HepG2 (cell line): ENCODE measurements at regions not wholly inside any gene's neighbourhood (a gene's known extent, or its start where the extent isn't known, plus 50 kb on each side); places are given as distances from the start of the nearest gene placed in this dataset.

ENCODE experiments used
- ATAC-seq: fragments of 200-7000 bp; cut with Tn5 transposase; 3 replicates; pipeline ENCODE4 v1.9.1; 2020; ENCODE audit warnings: mild to moderate bottlenecking, moderate library complexity
- BruUV-seq: library from RNA; stranded (reverse); fragments of 400-500 nt; replicated peaks from 2 replicates; lab custom pipeline; 2021; lab: Mats Ljungman, UMichigan
- CTCF ChIA-PET: fragments of 300-600 bp; formaldehyde crosslinking; extraction: SDS; loops from one replicate; lab custom pipeline; 2021; ENCODE audit warnings: low total read pairs, inconsistent platforms, low intra/inter-chr PET ratio; lab: Yijun Ruan, JAX
- POLR2A ChIA-PET: fragments of 350-600 bp; sonication (Branson Sonifier 250); formaldehyde crosslinking; loops from one replicate; lab custom pipeline; 2020; ENCODE audit warnings: antibody characterized with exemption, inconsistent platforms; lab: Yijun Ruan, JAX
- DNase-seq: peaks from one replicate; pipeline ENCODE4 v3.0.0-alpha.2; 2015; ENCODE audit warnings: low spot score
- FAIRE-seq: peaks from 3 replicates; lab custom pipeline; 2011; peaks lifted over from hg19 to GRCh38; lab: Jason Lieb, UNC
- H2AFZ ChIP-seq: one replicate; pipeline ENCODE4 v1.6.1; 2011; ENCODE audit warnings: low read length, inconsistent platforms
- H3K27ac ChIP-seq: fragments of 300-600 bp; 3 replicates; pipeline ENCODE4 v1.8.0; 2011; ENCODE audit warnings: mixed run types, mild to moderate bottlenecking, mixed read lengths, low read length, inconsistent platforms; ENCODE audit not compliant: insufficient read depth; ENCODE audit errors: extremely low read length
- H3K27me3 ChIP-seq, 2 experiments: fragments of 200-600 bp in 1 of 2; 2 replicates in 1 of 2; 3 replicates in 1 of 2; pipeline versions ENCODE4 v1.6.0 to v1.8.0; 2011; ENCODE audit warnings: low read length in 2 of 2, mild to moderate bottlenecking in 2 of 2, moderate library complexity in 2 of 2, inconsistent platforms in 1 of 2; ENCODE audit not compliant: insufficient read depth in 2 of 2, control insufficient read depth in 1 of 2
- H3K36me3 ChIP-seq, 2 experiments: fragments of 200-600 bp in 1 of 2; replicated peaks in 1 of 2; 2 replicates in 1 of 2; 3 replicates in 1 of 2; pipeline versions ENCODE4 v1.5.1 to v1.8.0; 2011; ENCODE audit warnings: low read length in 2 of 2, inconsistent platforms in 1 of 2; ENCODE audit not compliant: insufficient read depth in 2 of 2, control insufficient read depth in 1 of 2
- H3K4me1 ChIP-seq: 2 replicates; pipeline ENCODE4 v1.5.1; 2012; ENCODE audit warnings: low read length, inconsistent platforms; ENCODE audit not compliant: insufficient read depth
- H3K4me2 ChIP-seq: 2 replicates; pipeline ENCODE4 v1.6.0; 2011; ENCODE audit warnings: low read depth, low read length, inconsistent platforms
- H3K4me3 ChIP-seq, 3 experiments: fragments of 200-600 bp in 1 of 3; sonication (generic), shearing (Covaris generic) in 1 of 3; replicated peaks in 1 of 3; 2 replicates each; pipeline ENCODE4 v1.5.1; 2011 to 2016; ENCODE audit warnings: low read length in 3 of 3, inconsistent platforms in 2 of 3, low read depth in 2 of 3, mild to moderate bottlenecking in 2 of 3, control low read depth in 1 of 3, mixed read lengths in 1 of 3; ENCODE audit not compliant: insufficient read depth in 1 of 3
- H3K79me2 ChIP-seq: one replicate; pipeline ENCODE4 v1.6.1; 2011; ENCODE audit warnings: low read length, inconsistent platforms; ENCODE audit not compliant: insufficient read depth
- H3K9ac ChIP-seq: 2 replicates; pipeline ENCODE4 v1.6.0; 2011; ENCODE audit warnings: mild to moderate bottlenecking, low read depth, low read length, inconsistent platforms; ENCODE audit not compliant: insufficient read depth
- H3K9me3 ChIP-seq: 2 replicates; pipeline ENCODE4 v1.5.1; 2012; ENCODE audit warnings: mild to moderate bottlenecking, low read length
- H4K20me1 ChIP-seq: 2 replicates; pipeline ENCODE4 v1.6.0; 2011; ENCODE audit warnings: inconsistent platforms, mild to moderate bottlenecking, low read length, moderate library complexity; ENCODE audit not compliant: insufficient read depth
- ATM ChIP-seq: fragments of 450-650 bp; IDR thresholded peaks from 2 replicates; pipeline ENCODE4 v1.7.1; 2017; ENCODE audit warnings: mild to moderate bottlenecking, borderline replicate concordance
- CREB1 ChIP-seq, 2 experiments: fragments of 450-650 bp in 1 of 2; IDR thresholded peaks; 2 replicates each; pipeline ENCODE4 v1.6.1; 2016 to 2017; ENCODE audit warnings: control low read depth in 1 of 2, mild to moderate bottlenecking in 1 of 2, missing compliant biosample characterization in 1 of 2, missing genetic modification characterization in 1 of 2
- ONECUT2 ChIP-seq: sonication (generic); formaldehyde crosslinking; IDR thresholded peaks from 2 replicates; pipeline ENCODE4 v1.4.0; 2020; ENCODE audit warnings: missing genetic modification reagents
- SMC3 ChIP-seq: IDR thresholded peaks from 2 replicates; pipeline ENCODE4 v1.6.1; 2011; ENCODE audit warnings: low read length, improper control_type of control experiment
- ZFP36L2 ChIP-seq: sonication (generic); formaldehyde crosslinking; IDR thresholded peaks from 2 replicates; pipeline ENCODE4 v1.4.0; 2020; ENCODE audit warnings: missing genetic modification reagents
- ZFX ChIP-seq: sonication (generic); formaldehyde crosslinking; IDR thresholded peaks from 2 replicates; pipeline ENCODE4 v1.4.0; 2020; ENCODE audit warnings: mild to moderate bottlenecking, low read depth, missing genetic modification reagents, moderate library complexity
- ZNF513 ChIP-seq: sonication (generic); formaldehyde crosslinking; conservative IDR thresholded peaks from 2 replicates; pipeline ENCODE4 v1.5.0; 2020; ENCODE audit warnings: missing genetic modification reagents
- ZNF543 ChIP-seq: sonication (generic); formaldehyde crosslinking; IDR thresholded peaks from 2 replicates; pipeline ENCODE4 v1.4.0; 2020; ENCODE audit warnings: mild to moderate bottlenecking, missing genetic modification reagents
- ZNF558 ChIP-seq: sonication (generic); formaldehyde crosslinking; IDR thresholded peaks from 2 replicates; pipeline ENCODE4 v1.9.0; 2022; ENCODE audit warnings: mild to moderate bottlenecking, missing genetic modification reagents, borderline replicate concordance
- ZSCAN25 ChIP-seq: sonication (generic); formaldehyde crosslinking; IDR thresholded peaks from 2 replicates; pipeline ENCODE4 v1.8.0; 2022; ENCODE audit warnings: mild to moderate bottlenecking, missing genetic modification reagents
- WGBS: methylation state at CpG from one replicate; pipeline ENCODE4 v1.1.6; 2017; ENCODE audit warnings: low lambda C conversion rate; 5-methylcytosine and 5-hydroxymethylcytosine counted together
- in situ Hi-C: cut with HindIII; loops from 2 replicates; pipeline ENCODE4 v1.10.0; 2017; ENCODE audit warnings: low pct_unique_long_range_greater_than_20kb; ENCODE audit not compliant: extremely low pct_ligation_motif_present
- intact Hi-C: fragments of 100-400 bp; cut with micrococcal nuclease; formaldehyde crosslinking; loops from one replicate; pipeline ENCODE4 v1.10.0; 2022; ENCODE audit not compliant: unreplicated experiment
- TF ChIP-seq, protein P1 (sequence below): sonication (generic); formaldehyde crosslinking; IDR thresholded peaks from 2 replicates; pipeline ENCODE4 v1.4.0; 2020; ENCODE audit warnings: low read depth, mild to moderate bottlenecking, missing genetic modification reagents
- TF ChIP-seq, protein P2 (sequence below): sonication (generic); formaldehyde crosslinking; IDR thresholded peaks from 2 replicates; pipeline ENCODE4 v1.5.0; 2020; ENCODE audit warnings: missing genetic modification reagents, mild to moderate bottlenecking, borderline replicate concordance
- TF ChIP-seq, protein P3 (sequence below): sonication (generic); formaldehyde crosslinking; IDR thresholded peaks from 2 replicates; pipeline ENCODE4 v1.4.0; 2020; ENCODE audit warnings: missing genetic modification reagents, low read depth, mild to moderate bottlenecking, borderline replicate concordance

DNA sequence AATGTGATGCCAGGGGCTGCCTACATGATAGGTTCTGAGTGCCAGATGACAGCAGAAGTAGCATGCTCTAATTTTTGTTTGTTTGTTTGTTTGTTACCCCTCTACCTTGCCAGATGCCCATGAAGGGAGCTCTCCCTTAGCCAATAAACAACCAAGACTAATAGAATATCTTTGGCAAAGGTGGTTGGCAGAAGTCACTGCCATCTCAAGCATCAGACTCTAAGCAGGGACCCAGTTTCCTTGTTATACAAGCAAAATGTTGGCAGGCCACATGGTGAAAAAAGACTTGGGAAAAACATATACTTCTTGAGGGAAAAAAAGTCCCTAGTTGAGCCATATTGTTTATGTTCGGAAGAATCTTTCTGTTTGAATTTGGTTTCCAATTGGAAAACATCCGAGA lies 609.0 kb upstream of the CFAP20DC start:
- no peak for FAIRE-seq
- Histone ChIP-seq H3K36me3 (no peaks in the 10 kb centered on the region), H2AFZ (no peak overlapping the region), H3K4me1 (peaks cover 3% of the 10 kb centered on the region), H3K79me2 (no peaks in the 10 kb centered on the region), H3K4me3 (no peak overlapping the region), H3K27ac (no peak overlapping the region), H3K27me3 (no peaks in the 10 kb centered on the region), H3K4me2 (no peak overlapping the region), H3K9me3 (no peaks in the 10 kb centered on the region), H3K9ac (no peak overlapping the region), H4K20me1 (no peaks in the 10 kb centered on the region)
- DNase-seq, result no peak
- in situ Hi-C loops, result no loop called here
- no peak for TF ChIP-seq ZNF543
- no peak for TF ChIP-seq CREB1 (IDR thresholded peaks at IDR 0.05)
- no peak for TF ChIP-seq CREB1 (CRISPR knock-in tag; IDR thresholded peaks at IDR 0.05)
- no peak for TF ChIP-seq ZNF513 (CRISPR knock-in tag)
- no peak for TF ChIP-seq ZNF558 (CRISPR knock-in tag)
- no peak for TF ChIP-seq ZSCAN25 (CRISPR knock-in tag)
- no peak for TF ChIP-seq ZFP36L2
- TF ChIP-seq, protein P1, sequence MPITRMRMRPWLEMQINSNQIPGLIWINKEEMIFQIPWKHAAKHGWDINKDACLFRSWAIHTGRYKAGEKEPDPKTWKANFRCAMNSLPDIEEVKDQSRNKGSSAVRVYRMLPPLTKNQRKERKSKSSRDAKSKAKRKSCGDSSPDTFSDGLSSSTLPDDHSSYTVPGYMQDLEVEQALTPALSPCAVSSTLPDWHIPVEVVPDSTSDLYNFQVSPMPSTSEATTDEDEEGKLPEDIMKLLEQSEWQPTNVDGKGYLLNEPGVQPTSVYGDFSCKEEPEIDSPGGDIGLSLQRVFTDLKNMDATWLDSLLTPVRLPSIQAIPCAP (CRISPR knock-in tag), result no peak
- 45% methylated on average over 2 of the region's 2 CpGs for WGBS
- ChIA-PET POLR2A (no interaction called here), CTCF (no interaction called here)
- BruUV-seq, result no TSS peak
- intact Hi-C loops, result no loop called here
- ATAC-seq, result no peak

GRCh38 chr3:59658274-59658673 lies 608.4 kb upstream of the CFAP20DC start:
- no peaks in the 10 kb centered on the region for H3K27me3 ChIP-seq
- H3K9ac ChIP-seq, result no peak overlapping the region
- ChIA-PET CTCF (no interaction called here), POLR2A (no interaction called here)
- intact Hi-C loops, result no loop called here
- H3K4me3 ChIP-seq, result no peak overlapping the region
- no peak overlapping the region for H2AFZ ChIP-seq
- ATAC-seq (no peak), FAIRE-seq (no peak), DNase-seq (no peak)
- 0% methylated on average over 3 of the region's 3 CpGs for WGBS
- H3K27ac ChIP-seq, result no peak overlapping the region
- no peaks in the 10 kb centered on the region for H3K36me3 ChIP-seq
- BruUV-seq, result no TSS peak
- no peaks in the 10 kb centered on the region for H4K20me1 ChIP-seq
- no peaks in the 10 kb centered on the region for H3K79me2 ChIP-seq
- H3K4me1 ChIP-seq, result no peaks in the 10 kb centered on the region
- no peak overlapping the region for H3K4me2 ChIP-seq
- in situ Hi-C loops, result no loop called here
- H3K9me3 ChIP-seq, result no peaks in the 10 kb centered on the region
- TF ChIP-seq ZFX (CRISPR knock-in tag) (no peak), ATM (no peak), SMC3 (no peak), ONECUT2 (no peak)
- TF ChIP-seq, protein P2, sequence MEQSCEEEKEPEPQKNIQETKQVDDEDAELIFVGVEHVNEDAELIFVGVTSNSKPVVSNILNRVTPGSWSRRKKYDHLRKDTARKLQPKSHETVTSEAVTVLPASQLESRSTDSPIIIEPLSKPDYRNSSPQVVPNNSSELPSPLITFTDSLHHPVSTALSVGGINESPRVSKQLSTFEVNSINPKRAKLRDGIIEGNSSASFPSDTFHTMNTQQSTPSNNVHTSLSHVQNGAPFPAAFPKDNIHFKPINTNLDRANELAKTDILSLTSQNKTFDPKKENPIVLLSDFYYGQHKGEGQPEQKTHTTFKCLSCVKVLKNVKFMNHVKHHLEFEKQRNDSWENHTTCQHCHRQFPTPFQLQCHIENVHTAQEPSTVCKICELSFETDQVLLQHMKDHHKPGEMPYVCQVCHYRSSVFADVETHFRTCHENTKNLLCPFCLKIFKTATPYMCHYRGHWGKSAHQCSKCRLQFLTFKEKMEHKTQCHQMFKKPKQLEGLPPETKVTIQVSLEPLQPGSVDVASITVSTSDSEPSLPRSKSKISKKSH, result no peak
- TF ChIP-seq, protein P3, sequence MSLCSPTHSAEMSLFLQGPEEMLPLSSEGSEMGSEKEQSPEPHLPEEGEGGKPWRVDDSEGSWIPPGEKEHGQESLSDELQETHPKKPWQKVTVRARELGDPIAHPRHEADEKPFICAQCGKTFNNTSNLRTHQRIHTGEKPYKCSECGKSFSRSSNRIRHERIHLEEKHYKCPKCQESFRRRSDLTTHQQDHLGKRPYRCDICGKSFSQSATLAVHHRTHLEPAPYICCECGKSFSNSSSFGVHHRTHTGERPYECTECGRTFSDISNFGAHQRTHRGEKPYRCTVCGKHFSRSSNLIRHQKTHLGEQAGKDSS, result no peak
